GM18868 (cell line): ENCODE measurements at regions not wholly inside any gene's neighbourhood (a gene's known extent, or its start where the extent isn't known, plus 50 kb on each side); places are given as distances from the start of the nearest gene placed in this dataset.

Experiments used
- ATAC-seq: cut with Tn5 transposase; IDR thresholded peaks from one replicate; pipeline ENCODE4 v1.9.1; 2021; ENCODE audit warnings: mild to moderate bottlenecking, moderate library complexity; ENCODE audit not compliant: unreplicated experiment

GRCh38 chr11:105244160-105244825 lies 104.7 kb upstream of the CARD18 start:
- ATAC-seq: no peak

- ATAC-seq: no peak
These were observed 101.6 kb upstream of the CARD18 start for GRCh38 chr11:105241136-105241535.

GRCh38 chr11:105236664-105237063 lies 97.1 kb upstream of the CARD18 start:
- ATAC-seq: no peak

GRCh38 chr11:105233285-105233684 lies 93.7 kb upstream of the CARD18 start:
- ATAC-seq: no peak

GRCh38 chr11:105232021-105232420 lies 92.5 kb upstream of the CARD18 start:
- no peak for ATAC-seq

GRCh38 chr11:105230586-105230985 lies 91.0 kb upstream of the CARD18 start:
- no peak for ATAC-seq

GRCh38 chr11:105229761-105230160 lies 90.2 kb upstream of the CARD18 start:
- ATAC-seq: no peak

GRCh38 chr11:105229257-105229656 lies 89.7 kb upstream of the CARD18 start:
- no peak for ATAC-seq

GRCh38 chr11:105227363-105227762 lies 87.8 kb upstream of the CARD18 start:
- no peak for ATAC-seq

- no peak for ATAC-seq
These were observed 87.2 kb upstream of the CARD18 start for GRCh38 chr11:105226766-105227165.

- ATAC-seq: no peak
These were observed 86.5 kb upstream of the CARD18 start for GRCh38 chr11:105226091-105226490.

- ATAC-seq: no peak
These were observed 85.1 kb upstream of the CARD18 start for GRCh38 chr11:105224482-105225253.

GRCh38 chr11:105220121-105220520 lies 80.6 kb upstream of the CARD18 start:
- no peak for ATAC-seq

GRCh38 chr11:105219670-105220069 lies 80.1 kb upstream of the CARD18 start:
- no peak for ATAC-seq

GRCh38 chr11:105219269-105219668 lies 79.7 kb upstream of the CARD18 start:
- no peak for ATAC-seq

- no peak for ATAC-seq
These were observed 76.0 kb upstream of the CARD18 start for GRCh38 chr11:105215528-105215927.

- no peak for ATAC-seq
These were observed 72.4 kb upstream of the CARD18 start for GRCh38 chr11:105211806-105212554.

GRCh38 chr11:105208019-105208418 lies 68.5 kb upstream of the CARD18 start:
- ATAC-seq: no peak

- ATAC-seq: no peak
These were observed 67.1 kb upstream of the CARD18 start for GRCh38 chr11:105206633-105207032.

GRCh38 chr11:105204636-105205035 lies 65.1 kb upstream of the CARD18 start:
- no peak for ATAC-seq

GRCh38 chr11:105203569-105204240 lies 64.1 kb upstream of the CARD18 start:
- no peak for ATAC-seq
